CD1c-positive myeloid dendritic cell (primary cell): ENCODE measurements at regions not wholly inside any gene's neighbourhood (a gene's known extent, or its start where the extent isn't known, plus 50 kb on each side); places are given as distances from the start of the nearest gene placed in this dataset.

Experiments
- DNase-seq: peaks from one replicate; pipeline ENCODE4 v3.0.0-alpha.2; 2016; ENCODE audit errors: extremely low spot score

DNA sequence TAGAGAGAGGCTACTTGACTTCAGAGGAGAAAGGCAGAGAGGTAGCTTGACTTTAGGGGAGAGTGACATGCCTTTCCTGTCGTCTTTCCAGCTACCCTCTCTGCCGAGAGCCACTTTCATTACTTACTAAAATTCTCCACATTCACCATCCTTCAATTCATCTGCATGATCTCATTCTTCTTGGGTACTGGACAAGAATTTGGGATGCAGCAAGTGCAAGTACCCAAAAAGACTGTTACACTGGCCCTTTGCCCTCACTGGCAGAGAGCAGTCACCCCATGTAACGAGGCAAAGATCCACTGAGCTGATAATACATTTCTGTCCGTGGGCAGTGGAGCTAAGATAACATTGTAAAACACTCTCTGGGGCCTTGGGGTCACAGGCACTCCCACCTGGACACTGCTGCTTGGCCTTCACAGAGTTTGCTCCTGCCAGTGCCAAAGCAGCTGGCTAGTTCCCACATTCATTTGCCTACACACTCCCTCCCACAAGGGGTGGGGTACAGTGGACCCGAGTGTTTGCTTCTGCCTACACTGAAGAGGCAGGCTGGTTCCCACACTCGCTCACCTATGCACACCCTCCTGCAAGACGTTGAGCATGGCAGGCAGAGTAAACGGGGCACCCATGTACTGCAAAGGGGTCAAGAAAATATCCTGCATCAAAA is 1276.9 kb upstream of the PCDH9 start:
- no peak for DNase-seq

GRCh38 chr13:68490594-68490993 is 1260.5 kb upstream of the PCDH9 start:
- DNase-seq = no peak

DNA sequence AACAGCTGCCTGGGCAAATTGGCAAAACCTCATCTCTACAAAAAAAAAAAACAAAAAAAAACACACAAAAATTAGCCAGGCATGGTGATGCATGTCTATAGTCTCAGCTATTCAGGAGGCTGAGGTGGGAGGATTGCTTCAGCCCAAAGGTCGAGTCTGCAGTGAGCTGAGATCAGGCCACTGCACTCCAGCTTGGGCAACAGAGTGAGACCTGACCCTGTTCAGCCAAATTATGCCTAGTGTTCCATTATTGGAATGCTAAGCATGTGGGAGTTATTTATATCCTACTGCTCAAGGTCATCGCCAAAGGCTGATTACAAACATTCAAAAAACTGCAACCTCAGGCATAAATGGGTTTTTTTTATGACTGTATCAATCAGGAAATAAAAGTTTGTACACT is 1251.0 kb upstream of the PCDH9 start:
- no peak for DNase-seq

DNA sequence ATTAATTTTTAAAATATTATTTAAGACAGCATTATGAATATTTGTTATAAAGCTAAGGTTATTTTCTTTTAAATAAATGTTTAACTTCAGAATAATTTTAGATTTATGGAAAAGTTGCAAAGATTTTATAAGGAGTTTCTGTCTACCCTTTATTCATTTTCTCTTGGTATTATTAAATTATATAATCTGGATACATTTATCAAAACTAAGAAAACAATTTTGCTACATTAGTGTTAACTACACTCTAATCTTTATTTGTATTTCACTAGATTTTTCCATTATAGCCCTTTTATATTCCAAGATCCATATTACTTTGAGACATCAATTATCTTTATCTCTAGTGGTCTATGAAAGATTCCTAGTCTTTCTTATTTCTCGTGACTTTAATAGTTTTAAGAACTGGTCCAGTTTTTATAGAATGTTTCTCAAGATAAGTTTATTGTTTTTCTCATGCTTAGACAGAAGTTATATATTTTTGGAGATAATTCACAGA is 1243.7 kb upstream of the PCDH9 start:
- DNase-seq = no peak

GRCh38 chr13:68467160-68467559 is 1237.0 kb upstream of the PCDH9 start:
- DNase-seq = no peak

GRCh38 chr13:68440874-68441273 is 1210.7 kb upstream of the PCDH9 start:
- DNase-seq = no peak

DNA sequence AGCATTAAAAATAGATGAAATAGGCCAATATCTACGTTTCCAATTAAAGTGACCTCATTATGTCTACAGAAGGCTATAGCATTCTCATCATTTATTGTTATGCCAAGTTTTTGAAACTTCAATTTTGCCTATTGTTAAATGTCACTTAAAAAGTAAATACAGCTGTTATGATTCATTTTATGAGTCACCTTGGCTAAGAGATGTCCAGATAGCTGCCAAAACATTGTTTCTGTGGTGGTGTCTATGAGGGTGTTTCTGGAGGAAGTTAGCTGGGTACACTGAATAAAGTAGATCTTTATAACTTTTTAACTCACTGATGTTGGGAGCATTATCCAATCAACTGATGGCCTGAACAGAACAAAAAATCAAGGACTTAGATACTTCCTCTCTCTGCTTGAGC is 1209.7 kb upstream of the PCDH9 start:
- DNase-seq = no peak

GRCh38 chr13:68428292-68428691 is 1198.2 kb upstream of the PCDH9 start:
- DNase-seq = no peak

DNA sequence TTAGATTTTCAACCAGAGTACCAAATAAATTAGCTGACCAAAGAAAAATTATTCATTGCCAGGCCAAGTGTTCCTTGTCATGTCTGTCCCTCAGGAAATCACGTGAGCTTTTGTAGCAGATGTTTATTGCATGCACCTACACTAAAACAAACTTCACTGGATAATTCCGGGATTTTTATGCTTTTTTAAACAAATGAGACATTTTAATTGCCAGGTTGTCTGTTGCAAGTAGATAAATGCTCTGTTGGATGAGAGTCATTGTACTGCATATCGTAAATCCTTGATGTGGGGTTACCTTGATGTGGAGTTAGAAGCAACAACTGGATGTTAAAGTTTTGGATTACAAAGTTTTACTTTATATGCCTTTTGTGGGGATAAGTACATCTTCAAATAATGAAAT is 1187.7 kb upstream of the PCDH9 start:
- DNase-seq = no peak

DNA sequence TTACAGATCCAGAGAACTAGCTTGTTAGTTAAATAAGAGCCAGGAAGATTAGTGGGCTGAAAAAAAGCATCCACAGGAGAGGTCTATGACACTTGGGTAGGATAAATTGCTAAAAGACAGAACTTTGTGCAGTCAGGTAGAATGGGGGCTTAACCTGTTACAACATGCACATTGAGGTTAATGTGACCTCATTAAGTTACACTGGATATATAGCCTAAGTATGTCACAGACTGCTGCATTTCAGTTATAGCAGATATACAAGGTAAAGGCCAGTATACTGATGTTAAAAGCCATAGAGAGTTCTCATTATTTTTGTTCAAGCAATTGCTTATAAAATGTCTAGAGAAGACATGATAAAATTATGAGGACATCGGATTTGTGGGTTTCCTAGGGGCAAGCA is 1179.9 kb upstream of the PCDH9 start:
- DNase-seq = no peak

DNA sequence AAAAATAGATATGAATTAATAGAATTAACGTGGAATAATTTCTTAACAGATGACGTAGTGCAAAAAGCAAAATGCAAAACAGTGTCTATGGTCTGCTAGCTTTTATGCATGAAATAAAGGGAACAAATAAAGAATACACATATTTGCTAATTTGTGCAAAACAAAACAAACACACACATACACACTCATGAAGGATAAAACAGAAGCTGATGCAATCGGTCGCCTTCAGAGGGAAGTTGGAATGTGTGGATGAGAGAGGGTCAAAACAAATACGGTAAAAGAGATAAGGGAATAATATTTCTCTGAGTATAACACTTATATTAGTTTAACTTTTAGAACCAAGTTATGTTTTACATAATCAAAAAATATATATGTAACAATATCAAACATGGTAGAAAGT is 1160.9 kb upstream of the PCDH9 start:
- no peak for DNase-seq

- DNase-seq = no peak
Observed at GRCh38 chr13:68386808-68387207, 1156.7 kb upstream of the PCDH9 start.

- DNase-seq = no peak
Observed at GRCh38 chr13:68380041-68380973, 1150.2 kb upstream of the PCDH9 start.

GRCh38 chr13:68378294-68378693 is 1148.2 kb upstream of the PCDH9 start:
- DNase-seq = no peak

GRCh38 chr13:68375004-68375403 is 1144.9 kb upstream of the PCDH9 start:
- no peak for DNase-seq

DNA sequence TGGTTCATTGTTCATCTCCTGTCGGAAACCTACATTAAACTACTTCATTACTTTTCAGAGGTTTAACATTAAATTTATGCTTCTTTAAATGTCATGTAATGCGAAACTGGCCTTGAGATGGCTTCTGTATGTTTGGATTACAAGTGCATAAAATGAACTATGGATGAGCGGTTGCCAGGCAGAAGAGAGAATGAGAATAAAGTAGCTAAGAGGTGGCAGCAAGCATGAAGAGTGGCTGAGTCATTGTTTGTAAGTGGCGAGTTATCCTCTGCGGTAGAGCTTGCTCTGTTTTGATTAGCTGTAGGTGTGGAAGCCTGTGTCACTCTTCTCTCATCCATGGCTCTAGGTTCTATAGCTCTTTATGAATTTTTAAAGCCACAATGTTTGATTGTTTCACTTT is 1139.6 kb upstream of the PCDH9 start:
- no peak for DNase-seq

DNA sequence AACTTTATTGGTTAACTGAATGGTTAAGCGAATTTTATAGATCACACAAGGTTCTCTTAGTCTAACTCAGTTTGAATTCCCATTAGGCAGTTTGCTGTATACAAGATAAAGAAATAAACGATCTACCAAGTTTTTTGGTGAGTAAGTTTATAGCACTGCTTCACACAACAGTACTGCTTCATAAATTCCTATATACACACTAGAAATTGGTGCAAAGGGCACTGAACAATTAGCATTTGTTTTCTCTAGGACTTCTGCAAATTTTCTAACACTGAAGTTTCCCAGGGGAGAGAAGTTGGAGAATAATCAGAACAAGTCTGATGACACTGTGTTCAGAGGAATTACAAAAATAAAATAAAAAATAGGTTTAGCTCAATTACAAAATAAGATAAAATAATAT is 1138.8 kb upstream of the PCDH9 start:
- no peak for DNase-seq

DNA sequence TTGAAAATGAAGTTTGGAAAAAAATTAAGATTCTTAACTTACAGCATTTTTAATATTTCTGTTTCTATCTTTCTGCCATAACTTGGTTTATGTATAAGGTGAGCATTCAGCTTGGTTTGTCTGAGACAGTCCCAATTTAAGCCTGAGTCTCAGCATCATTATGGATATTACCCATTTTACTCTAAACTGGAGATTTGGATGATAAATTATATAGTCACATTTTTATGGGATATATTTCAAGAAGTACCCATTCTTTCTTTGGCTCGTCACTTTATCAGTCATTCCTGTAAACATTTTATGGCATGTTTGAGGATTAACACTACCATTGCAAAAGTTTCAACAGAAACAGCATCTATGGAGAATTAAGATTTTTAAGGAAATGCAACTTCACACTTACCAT is 1129.0 kb upstream of the PCDH9 start:
- DNase-seq = no peak

GRCh38 chr13:68358294-68358705 is 1128.2 kb upstream of the PCDH9 start:
- DNase-seq = no peak

- no peak for DNase-seq
Observed at GRCh38 chr13:68350554-68350953, 1120.4 kb upstream of the PCDH9 start.

- DNase-seq = no peak
Observed at GRCh38 chr13:68347220-68347619, 1117.1 kb upstream of the PCDH9 start.

DNA sequence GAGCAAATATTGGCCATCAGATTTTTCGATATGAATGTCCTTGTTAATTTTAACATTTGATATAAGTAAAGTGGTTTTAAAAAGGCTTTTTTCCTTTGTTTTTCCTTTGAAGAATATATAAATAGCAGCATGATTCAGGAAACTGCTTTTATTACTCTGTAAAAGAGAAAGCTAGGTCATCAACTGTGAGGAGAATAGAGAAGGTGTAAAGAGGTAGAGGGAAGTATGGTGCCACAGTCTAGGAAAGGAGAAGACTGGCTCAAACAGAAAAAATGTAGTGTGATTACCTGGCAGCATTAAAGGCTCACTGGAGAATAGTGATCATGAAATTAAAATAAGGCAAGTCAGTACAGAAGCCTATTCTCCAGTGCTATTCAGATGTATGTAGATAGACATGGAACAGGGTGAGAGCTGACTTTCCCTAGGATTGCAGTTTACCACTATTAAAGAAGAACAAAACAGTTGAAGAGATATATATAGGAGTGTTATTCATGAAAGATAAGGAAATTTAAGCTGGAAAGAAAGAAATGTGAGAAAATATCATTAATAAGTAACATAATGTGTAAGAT is 1115.9 kb upstream of the PCDH9 start:
- DNase-seq = no peak

DNA sequence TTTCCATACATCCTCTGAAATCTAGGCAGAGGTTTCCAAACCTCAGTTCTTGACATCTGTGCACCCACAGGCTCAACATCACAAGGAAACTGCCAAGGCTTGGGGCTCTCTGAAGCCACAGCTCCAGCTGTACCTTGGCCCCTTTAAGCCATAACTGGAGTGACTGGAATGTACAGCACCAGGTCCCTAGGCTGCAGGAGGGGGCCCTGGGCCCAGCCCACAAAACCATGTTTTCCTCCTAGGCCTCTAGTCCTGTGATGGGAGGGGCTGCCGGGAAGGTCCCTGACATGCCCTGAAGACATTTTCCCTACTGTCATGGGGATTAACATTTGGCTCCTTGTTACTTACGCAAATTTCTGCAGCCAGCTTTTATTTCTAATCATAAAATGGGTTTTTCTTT is 1093.0 kb upstream of the PCDH9 start:
- DNase-seq = no peak
